Vagina (tissue), 2 donors: ENCODE measurements at regions not wholly inside any gene's neighbourhood (a gene's known extent, or its start where the extent isn't known, plus 50 kb on each side); places are given as distances from the start of the nearest gene placed in this dataset.

ENCODE experiments used
- DNase-seq, 2 donors: peaks; one replicate each; pipeline ENCODE4 v3.0.0-alpha.2; 2017; ENCODE audit errors: extremely low spot score in 2 of 2
- H3K27ac ChIP-seq: fragments of 200-600 bp; sonication (generic); one replicate; pipeline ENCODE4 v1.5.1; 2019
- H3K27me3 ChIP-seq: fragments of 200-600 bp; sonication (generic); one replicate; pipeline ENCODE4 v1.5.1; 2019
- H3K36me3 ChIP-seq, 2 donors: fragments of 200-600 bp; sonication (generic); one replicate each; pipeline ENCODE4 v1.5.1; 2017 to 2019
- H3K4me1 ChIP-seq: fragments of 200-600 bp; sonication (generic); one replicate; pipeline ENCODE4 v1.5.1; 2019
- H3K4me3 ChIP-seq, 2 donors: fragments of 200-600 bp; sonication (generic); 1 replicate in 1 of 2; 2 replicates in 1 of 2; pipeline ENCODE4 v1.5.1; 2016 to 2019
- H3K9me3 ChIP-seq: fragments of 200-600 bp; sonication (generic); one replicate; pipeline ENCODE4 v1.5.1; 2019
- CTCF ChIP-seq, 3 experiments: fragments of 450-650 bp in 2 of 3; fragments of 200-600 bp in 1 of 3; sonication (generic) in 1 of 3; IDR thresholded peaks; one replicate each; pipeline ENCODE4 v1.5.1; 2017 to 2019; ENCODE audit warnings: antibody characterized with exemption in 3 of 3, mild to moderate bottlenecking in 2 of 3, moderate library complexity in 2 of 3
- POLR2A ChIP-seq, 2 donors: fragments of 450-650 bp; IDR thresholded peaks; one replicate each; pipeline ENCODE4 v1.6.1; 2017; ENCODE audit warnings: antibody characterized with exemption in 2 of 2, mild to moderate bottlenecking in 2 of 2, moderate library complexity in 2 of 2
- POLR2AphosphoS5 ChIP-seq, 2 donors: sonication (generic); formaldehyde crosslinking; IDR thresholded peaks; one replicate each; pipeline ENCODE4 v1.9.0; 2017; ENCODE audit warnings: antibody characterized with exemption in 2 of 2, mild to moderate bottlenecking in 2 of 2, low read depth in 1 of 2; ENCODE audit not compliant: insufficient read depth in 1 of 2
- intact Hi-C: fragments of 100-400 bp; cut with DNase I; formaldehyde crosslinking; loops from one replicate; pipeline ENCODE4 v1.15.1; 2023

GRCh38 chr13:33730147-33730546 is 87.8 kb upstream of the RFC3 start:
- TF ChIP-seq CTCF (IDR thresholded peaks at IDR 0.05) = no peak
- TF ChIP-seq POLR2AphosphoS5 (IDR thresholded peaks at IDR 0.05; ENCODE audit: insufficient read depth in 1 of 2, low read depth in 1 of 2) = no peak
- TF ChIP-seq POLR2A (IDR thresholded peaks at IDR 0.05) = no peak
- H3K36me3 ChIP-seq = no peaks in the 10 kb centered on the region
- intact Hi-C loops = no loop called here
- no peaks in the 10 kb centered on the region for H3K4me1 ChIP-seq
- no peak overlapping the region for H3K4me3 ChIP-seq
- no peak for DNase-seq
- no peak overlapping the region for H3K27ac ChIP-seq
- no peaks in the 10 kb centered on the region for H3K27me3 ChIP-seq
- H3K9me3 ChIP-seq = no peaks in the 10 kb centered on the region

- Histone ChIP-seq H3K9me3 (no peaks in the 10 kb centered on the region), H3K4me1 (no peaks in the 10 kb centered on the region), H3K27ac (no peak overlapping the region), H3K27me3 (no peaks in the 10 kb centered on the region), H3K36me3 (no peaks in the 10 kb centered on the region), H3K4me3 (no peak overlapping the region)
- no peak for DNase-seq
- TF ChIP-seq POLR2AphosphoS5 (IDR thresholded peaks at IDR 0.05; ENCODE audit: insufficient read depth in 1 of 2, low read depth in 1 of 2) (no peak), CTCF (IDR thresholded peaks at IDR 0.05) (no peak), POLR2A (IDR thresholded peaks at IDR 0.05) (no peak)
- intact Hi-C loops = no loop called here
These were observed 87.3 kb upstream of the RFC3 start for GRCh38 chr13:33730619-33731018.

GRCh38 chr13:33735276-33735675 is 82.7 kb upstream of the RFC3 start:
- H3K4me3 ChIP-seq = no peak overlapping the region
- no peaks in the 10 kb centered on the region for H3K9me3 ChIP-seq
- H3K4me1 ChIP-seq = no peaks in the 10 kb centered on the region
- TF ChIP-seq POLR2A (IDR thresholded peaks at IDR 0.05) = no peak
- TF ChIP-seq POLR2AphosphoS5 (IDR thresholded peaks at IDR 0.05; ENCODE audit: insufficient read depth in 1 of 2, low read depth in 1 of 2) = no peak
- no peak for TF ChIP-seq CTCF (IDR thresholded peaks at IDR 0.05)
- no peak overlapping the region for H3K27ac ChIP-seq
- no peaks in the 10 kb centered on the region for H3K27me3 ChIP-seq
- no peak for DNase-seq
- H3K36me3 ChIP-seq = no peaks in the 10 kb centered on the region
- intact Hi-C loops = no loop called here

GRCh38 chr13:33739254-33739653 is 78.7 kb upstream of the RFC3 start:
- DNase-seq = no peak
- intact Hi-C loops = no loop called here
- H3K27ac ChIP-seq = no peak overlapping the region
- no peak overlapping the region for H3K4me3 ChIP-seq
- H3K27me3 ChIP-seq = no peaks in the 10 kb centered on the region
- TF ChIP-seq POLR2AphosphoS5 (IDR thresholded peaks at IDR 0.05; ENCODE audit: insufficient read depth in 1 of 2, low read depth in 1 of 2) = no peak
- TF ChIP-seq POLR2A (IDR thresholded peaks at IDR 0.05) = no peak
- no peak for TF ChIP-seq CTCF (IDR thresholded peaks at IDR 0.05)
- no peaks in the 10 kb centered on the region for H3K36me3 ChIP-seq
- no peaks in the 10 kb centered on the region for H3K4me1 ChIP-seq
- H3K9me3 ChIP-seq = no peaks in the 10 kb centered on the region

GRCh38 chr13:33740134-33740538 is 77.8 kb upstream of the RFC3 start:
- intact Hi-C loops = no loop called here
- TF ChIP-seq POLR2A (IDR thresholded peaks at IDR 0.05) (no peak), POLR2AphosphoS5 (IDR thresholded peaks at IDR 0.05; ENCODE audit: insufficient read depth in 1 of 2, low read depth in 1 of 2) (no peak), CTCF (IDR thresholded peaks at IDR 0.05) (no peak)
- Histone ChIP-seq H3K36me3 (no peaks in the 10 kb centered on the region), H3K27ac (no peak overlapping the region), H3K9me3 (no peaks in the 10 kb centered on the region), H3K27me3 (no peaks in the 10 kb centered on the region), H3K4me1 (peaks cover 5% of the 10 kb centered on the region), H3K4me3 (no peak overlapping the region)
- DNase-seq = no peak
